SK-N-MC (cell line): ENCODE measurements at regions not wholly inside any gene's neighbourhood (a gene's known extent, or its start where the extent isn't known, plus 50 kb on each side); places are given as distances from the start of the nearest gene placed in this dataset.

Experiments used
- EZH2 ChIP-seq: fragments of 200-600 bp; sonication (generic); IDR thresholded peaks from one replicate; pipeline ENCODE4 v1.6.1; 2017; ENCODE audit warnings: antibody characterized with exemption
- POLR2AphosphoS5 ChIP-seq: IDR thresholded peaks from 2 replicates; pipeline ENCODE4 v1.6.1; 2012; ENCODE audit warnings: mild to moderate bottlenecking, low read depth, low read length, borderline replicate concordance

GRCh38 chr14:97319691-97320090, 522.5 kb downstream of the VRK1 start:
- TF ChIP-seq POLR2AphosphoS5 (no peak), EZH2 (no peak)
